Epithelial cell of prostate (primary cell): ENCODE measurements at regions not wholly inside any gene's neighbourhood (a gene's known extent, or its start where the extent isn't known, plus 50 kb on each side); places are given as distances from the start of the nearest gene placed in this dataset.
"Not testable (repeated sequence)": the region's sequence is repeated elsewhere in the genome, so short reads cannot be mapped to it uniquely, and the experiment has no call there.

Experiments
- DNase-seq: peaks from one replicate; pipeline ENCODE4 v3.0.0-alpha.2; 2011; ENCODE audit warnings: low read depth, low spot score
- H3K27ac ChIP-seq: fragments of 450-650 bp; 2 replicates; pipeline ENCODE4 v1.5.1; 2017; ENCODE audit warnings: mild to moderate bottlenecking

DNA sequence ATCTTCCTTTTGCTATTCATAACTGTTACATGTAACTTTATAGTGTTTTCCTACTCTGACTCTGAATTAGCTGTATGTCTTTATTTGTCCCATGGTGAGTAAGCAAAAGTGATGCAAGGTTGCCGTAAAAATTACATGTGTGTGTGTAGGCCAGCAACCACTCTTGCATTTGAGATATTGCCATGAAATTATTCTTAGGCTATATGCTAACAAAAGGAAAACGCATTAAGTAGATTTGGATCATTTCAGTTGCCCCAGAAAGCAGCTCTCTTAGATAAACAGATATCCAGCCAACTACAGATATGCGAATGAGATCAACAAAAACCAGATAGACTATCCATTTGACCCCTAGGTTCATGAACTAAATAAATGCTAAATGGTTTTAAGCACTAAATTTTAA, 73.6 kb downstream of the CYLC2 start:
- no peak overlapping the region for H3K27ac ChIP-seq
- DNase-seq = no peak

GRCh38 chr9:103078581-103078980, 83.4 kb downstream of the CYLC2 start:
- DNase-seq = no peak
- H3K27ac ChIP-seq = no peak overlapping the region

DNA sequence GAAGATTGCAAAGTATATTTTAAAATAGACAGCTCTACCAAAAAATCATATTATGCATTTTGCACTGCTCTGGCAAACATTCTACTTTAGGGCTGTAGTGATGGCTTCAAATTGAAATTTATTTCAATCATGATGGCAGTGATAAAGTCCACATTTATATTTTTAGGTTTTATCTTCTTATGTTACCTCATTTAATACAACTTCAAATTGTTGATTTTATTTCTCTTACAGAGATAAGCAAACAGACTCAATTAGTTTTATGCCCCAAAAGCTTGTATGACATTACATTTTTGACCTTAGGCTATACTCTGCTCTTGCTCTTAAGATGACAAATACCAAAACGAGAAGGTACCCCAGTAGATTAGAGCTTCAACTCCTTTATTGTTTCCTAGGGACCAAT, 87.4 kb downstream of the CYLC2 start:
- no peak for DNase-seq
- no peak overlapping the region for H3K27ac ChIP-seq

GRCh38 chr9:103089357-103089756, 94.2 kb downstream of the CYLC2 start:
- no peak for DNase-seq
- H3K27ac ChIP-seq = no peak overlapping the region

- no peak overlapping the region for H3K27ac ChIP-seq
- no peak for DNase-seq
Observed at GRCh38 chr9:103104101-103104500, 109.0 kb downstream of the CYLC2 start.

- no peak overlapping the region for H3K27ac ChIP-seq
- no peak for DNase-seq
Observed at GRCh38 chr9:103116246-103116645, 121.1 kb downstream of the CYLC2 start.

DNA sequence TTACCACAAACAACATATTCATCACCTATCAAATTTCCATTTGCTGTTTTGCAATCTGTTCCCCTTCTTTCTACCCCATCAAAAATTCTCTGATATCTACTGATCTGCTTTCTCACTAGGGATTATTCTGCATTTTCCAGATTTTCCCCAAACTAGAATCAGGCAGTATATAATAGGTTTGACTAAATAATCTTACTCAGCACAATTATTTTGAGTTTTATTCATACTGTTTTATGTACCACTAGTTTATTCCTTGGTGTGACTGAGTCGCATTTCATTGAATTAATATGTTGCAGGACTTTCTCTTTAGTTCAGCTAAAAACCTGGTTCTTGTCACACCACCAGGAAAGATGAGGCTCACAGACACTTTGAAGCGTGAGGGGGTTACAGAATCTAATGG, 131.4 kb downstream of the CYLC2 start:
- no peak overlapping the region for H3K27ac ChIP-seq
- DNase-seq = no peak

DNA sequence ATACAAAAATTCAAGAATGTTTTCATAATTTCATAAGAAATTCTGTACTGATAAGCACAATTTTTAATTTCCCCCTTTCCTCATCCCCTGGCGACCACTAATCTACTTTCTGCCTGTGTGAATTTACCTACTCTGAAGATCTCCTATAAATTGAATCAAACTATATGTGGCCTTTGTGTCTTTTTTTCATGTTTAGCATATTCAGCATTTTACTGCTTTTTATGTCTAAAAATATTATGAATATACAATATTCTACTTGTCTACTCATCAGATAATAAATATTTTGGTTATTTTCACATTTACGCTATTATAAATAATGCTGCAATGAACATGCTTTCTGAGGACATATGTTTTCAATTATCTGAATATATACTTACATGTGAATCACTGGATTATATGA, 144.8 kb downstream of the CYLC2 start:
- no peak for DNase-seq
- H3K27ac ChIP-seq = no peak overlapping the region

- H3K27ac ChIP-seq = no peak overlapping the region
- no peak for DNase-seq
Observed at GRCh38 chr9:103152473-103152872, 157.3 kb downstream of the CYLC2 start.

DNA sequence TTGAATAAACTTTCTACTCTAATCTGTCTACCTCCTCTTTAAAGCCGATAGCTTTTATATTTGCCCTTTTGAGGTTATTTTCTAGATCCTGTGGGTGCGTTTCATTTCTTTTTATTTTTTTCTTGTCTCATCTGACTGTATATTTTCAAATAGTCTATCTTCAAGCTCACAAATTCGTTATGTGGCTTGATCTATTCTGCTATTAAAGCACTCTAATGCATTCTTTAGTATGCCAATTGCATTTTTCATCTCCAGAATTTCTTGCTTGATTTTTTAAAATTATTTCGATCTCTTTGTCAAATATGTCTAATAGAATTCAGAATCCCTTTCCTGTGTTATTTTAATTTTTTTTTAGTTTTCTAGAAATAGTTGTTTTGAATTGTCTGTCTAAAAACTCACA, 172.4 kb downstream of the CYLC2 start:
- no peak overlapping the region for H3K27ac ChIP-seq
- no peak for DNase-seq

DNA sequence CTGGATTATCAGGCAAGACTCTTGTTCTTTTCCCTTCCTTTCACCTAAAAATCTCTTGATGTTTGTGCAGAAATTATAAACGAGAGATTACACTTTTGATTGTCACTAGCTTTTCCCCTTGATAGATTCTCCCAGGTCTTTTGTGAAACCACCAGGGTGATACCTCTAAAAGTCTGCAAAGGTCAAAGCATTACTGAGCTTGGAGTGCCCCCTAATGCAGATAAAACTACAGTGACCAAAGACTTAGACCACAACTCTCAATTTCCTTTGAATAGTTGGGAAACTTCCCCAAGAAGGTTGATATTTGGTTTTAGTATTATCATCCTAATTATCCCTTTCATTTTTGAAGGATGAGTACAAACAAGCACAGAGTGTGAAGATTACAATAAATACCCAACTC, 173.1 kb downstream of the CYLC2 start:
- no peak overlapping the region for H3K27ac ChIP-seq
- no peak for DNase-seq

DNA sequence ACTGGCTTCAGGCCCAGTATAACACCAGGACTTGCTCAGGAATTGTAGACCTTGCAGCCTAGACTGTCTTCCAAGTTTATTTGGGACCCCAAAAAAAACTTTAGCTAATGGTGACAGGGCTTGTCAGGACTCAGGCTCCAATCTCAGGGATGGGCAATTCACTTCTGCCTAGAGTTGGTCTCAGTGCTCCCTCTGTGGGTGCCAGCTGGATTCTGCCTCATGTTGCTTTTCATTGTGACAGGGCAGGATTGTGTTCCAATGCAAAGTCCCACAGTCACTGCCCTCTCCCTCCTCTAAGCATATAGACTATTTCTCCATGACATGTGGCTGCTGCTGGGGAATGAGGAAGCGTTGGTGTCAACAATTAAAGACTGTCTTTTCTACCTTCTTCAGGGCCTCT, 174.7 kb downstream of the CYLC2 start:
- H3K27ac ChIP-seq = no peak overlapping the region
- DNase-seq = no peak

DNA sequence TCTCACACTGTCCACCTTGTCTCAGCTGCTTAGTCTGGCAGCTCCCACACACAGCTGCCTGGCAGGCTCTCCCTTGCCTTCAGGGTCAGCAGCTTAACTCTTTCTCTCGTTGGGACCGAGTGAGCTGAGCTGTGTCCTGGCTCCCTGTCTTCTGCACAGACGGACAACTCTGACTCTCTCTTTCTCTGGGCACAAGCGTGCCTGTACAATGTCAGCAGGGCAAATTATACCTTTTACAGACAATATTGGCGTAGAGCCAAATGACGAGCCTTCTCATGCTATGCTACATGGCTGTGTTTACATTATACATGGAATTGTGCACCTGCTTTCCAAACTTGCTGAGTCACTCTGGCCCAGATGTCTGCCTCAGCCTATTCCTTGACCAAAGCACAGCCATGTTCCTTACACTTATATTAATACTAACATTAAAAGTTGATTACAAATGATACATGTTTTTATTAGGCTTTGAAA, 188.6 kb downstream of the CYLC2 start:
- H3K27ac ChIP-seq = no peak overlapping the region
- peak; percentile 40 for DNase-seq

- no peak for DNase-seq
- no peak overlapping the region for H3K27ac ChIP-seq
Observed at GRCh38 chr9:103186959-103187358, 191.8 kb downstream of the CYLC2 start.

DNA sequence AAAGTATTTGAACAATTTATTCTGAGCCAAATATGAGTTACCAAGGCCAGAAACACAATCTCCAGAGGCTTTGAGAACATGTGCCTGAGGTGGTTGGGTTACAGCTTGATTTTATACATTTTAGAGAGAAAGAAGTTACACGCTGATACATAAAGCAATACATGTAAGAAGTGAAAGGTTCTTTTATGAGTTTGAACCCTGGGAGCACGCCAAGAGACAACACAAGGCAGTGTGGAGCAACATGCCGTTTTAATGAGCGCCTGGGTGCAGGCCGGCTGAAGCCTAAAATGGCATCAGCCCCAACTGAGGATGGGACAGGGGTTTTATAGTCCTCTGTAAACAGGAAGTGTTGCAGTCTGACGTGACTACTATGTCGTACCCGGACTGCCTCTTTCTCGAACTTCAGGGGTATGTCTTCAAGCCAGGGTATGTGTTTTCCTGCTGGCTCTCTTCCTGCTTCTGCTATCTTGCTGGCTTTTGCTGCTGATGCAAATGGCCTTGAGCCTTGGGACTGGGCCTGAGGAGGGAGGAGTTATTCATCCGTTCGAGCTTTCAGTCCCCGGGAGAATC, 193.7 kb downstream of the CYLC2 start:
- no peak overlapping the region for H3K27ac ChIP-seq
- DNase-seq = no peak

DNA sequence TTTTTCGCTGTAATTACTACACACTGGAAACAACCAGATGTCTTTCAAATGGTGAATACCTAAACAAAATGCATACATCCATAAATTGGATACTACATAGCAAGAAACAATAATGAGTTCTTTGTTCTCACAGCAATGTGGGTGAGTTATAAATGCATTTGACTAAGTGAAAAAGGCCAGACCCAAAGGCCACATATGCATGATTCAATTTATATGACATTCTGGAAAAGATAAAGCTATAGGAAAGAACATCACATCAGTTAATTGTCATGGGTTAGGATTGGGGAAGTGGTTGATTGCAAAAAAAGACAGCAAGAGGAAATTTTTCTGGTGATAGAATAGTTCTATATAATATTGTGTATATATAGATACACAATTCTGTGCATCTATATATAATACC, 198.9 kb downstream of the CYLC2 start:
- no peak overlapping the region for H3K27ac ChIP-seq
- no peak for DNase-seq

DNA sequence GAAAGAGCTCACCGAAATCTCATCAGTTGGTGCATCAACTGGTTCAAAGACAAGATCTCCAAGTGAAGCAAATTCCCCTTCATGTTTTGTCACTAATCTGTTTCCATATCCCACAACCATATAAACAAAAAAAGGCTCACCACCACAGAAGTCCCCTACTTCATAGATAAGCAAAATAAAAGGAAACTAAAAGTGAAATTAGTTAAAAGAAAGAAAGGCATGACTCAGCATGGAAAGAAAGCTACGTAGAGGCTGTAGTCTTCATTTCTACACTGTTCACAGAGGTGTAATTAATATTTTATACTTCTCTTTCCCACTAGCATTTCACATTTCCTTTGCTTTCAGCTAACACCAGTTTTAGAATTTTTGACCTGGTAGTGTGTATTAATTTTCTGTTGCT, 208.0 kb downstream of the CYLC2 start:
- DNase-seq = no peak
- H3K27ac ChIP-seq = no peak overlapping the region

- not testable (repeated sequence) for DNase-seq, H3K27ac ChIP-seq
Observed at GRCh38 chr9:103205881-103206585, 210.9 kb downstream of the CYLC2 start.

DNA sequence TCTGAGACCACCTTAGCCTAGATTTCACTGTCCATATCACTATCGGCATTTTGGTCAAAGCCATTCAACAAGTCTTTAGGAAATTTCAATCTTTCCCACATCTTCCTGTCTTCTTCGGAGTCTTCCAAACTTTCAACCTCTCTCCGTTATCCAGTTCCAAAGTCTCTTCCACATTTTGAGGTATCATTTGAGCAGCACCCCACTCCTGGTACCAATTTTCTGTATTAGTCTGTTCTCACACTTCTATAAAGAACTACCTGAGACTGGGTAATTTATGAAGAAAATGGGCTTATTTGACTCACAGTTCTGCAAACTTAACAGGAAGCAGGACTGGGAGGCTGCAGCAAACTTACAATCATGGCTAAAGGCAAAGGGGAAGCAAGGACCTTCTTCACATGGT, 215.5 kb downstream of the CYLC2 start:
- no peak for DNase-seq
- H3K27ac ChIP-seq = no peak overlapping the region

- DNase-seq = no peak
- no peak overlapping the region for H3K27ac ChIP-seq
Observed at GRCh38 chr9:103215197-103215596, 220.1 kb downstream of the CYLC2 start.

DNA sequence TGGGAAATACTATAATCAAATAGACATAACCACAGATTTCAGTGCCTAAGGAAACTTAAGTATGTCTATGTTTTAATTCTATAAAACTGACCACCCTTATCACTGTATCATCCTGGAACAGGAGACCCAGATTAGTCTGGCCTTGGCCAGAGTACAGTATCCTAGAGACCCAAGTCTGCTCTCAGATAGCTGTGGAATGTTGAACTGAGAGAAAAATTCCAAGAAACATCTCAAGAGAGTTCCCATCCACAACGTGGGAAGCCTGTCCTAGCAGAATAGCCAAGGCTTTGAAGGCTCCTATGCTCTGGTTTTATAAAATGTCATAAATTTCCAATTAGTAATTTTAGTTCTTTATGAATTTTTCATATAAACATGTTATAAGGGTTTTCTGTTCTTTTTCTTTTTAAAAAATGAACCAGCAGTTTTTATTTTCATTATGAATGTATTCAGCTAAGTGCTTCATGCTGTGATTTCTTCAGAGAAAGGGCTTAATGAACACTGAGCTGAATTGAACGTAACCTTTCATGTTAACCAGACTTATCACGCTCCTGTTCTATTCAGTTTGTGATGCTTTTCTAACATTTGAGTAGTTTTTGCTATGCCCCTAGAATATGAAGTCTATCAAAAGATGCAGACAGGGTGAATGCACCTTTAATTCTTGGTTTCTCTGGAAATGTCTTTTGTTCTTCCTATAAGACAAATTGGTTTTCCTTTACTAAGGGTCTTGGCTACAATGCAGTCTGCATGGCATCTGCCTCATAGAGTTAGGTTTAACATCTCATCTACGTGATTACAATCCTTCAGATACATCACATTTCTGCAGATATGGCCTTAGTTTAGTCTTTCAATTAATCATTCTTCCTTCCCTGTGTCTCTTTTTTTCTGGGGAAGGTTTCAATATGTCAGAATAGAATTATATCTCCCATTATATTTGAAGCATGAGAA, 230.8 kb downstream of the CYLC2 start:
- H3K27ac ChIP-seq = no peak overlapping the region
- DNase-seq = no peak
